WTC11 (cell line): ENCODE measurements at regions not wholly inside any gene's neighbourhood (a gene's known extent, or its start where the extent isn't known, plus 50 kb on each side); places are given as distances from the start of the nearest gene placed in this dataset.

Experiments
- ATAC-seq: fragments of 200-7000 bp; cut with Tn5 transposase; 2 replicates; pipeline ENCODE4 v1.10.0; 2021; ENCODE audit warnings: mild to moderate bottlenecking, moderate library complexity
- CTCF ChIA-PET: fragments of 300-600 bp; sonication (Branson Sonifier 250); formaldehyde crosslinking; loops from one replicate; lab custom pipeline; 2021; ENCODE audit warnings: antibody characterized with exemption; lab: Charles Lee
- POLR2A ChIA-PET: fragments of 350-600 bp; sonication (Branson Sonifier 250); formaldehyde crosslinking; loops from one replicate; lab custom pipeline; 2021; ENCODE audit warnings: antibody characterized with exemption; lab: Charles Lee
- DNase-seq: peaks from one replicate; pipeline ENCODE4 v3.0.0; 2021; ENCODE audit warnings: low spot score
- H3K27ac Mint-ChIP-seq: 2 replicates; pipeline ENCODE4 v1.8.0; 2021; ENCODE audit warnings: mixed read lengths
- H3K27me3 Mint-ChIP-seq: 2 replicates; pipeline ENCODE4 v1.8.0; 2021; ENCODE audit warnings: low read depth, mild to moderate bottlenecking, moderate library complexity, mixed read lengths
- H3K36me3 Mint-ChIP-seq: 2 replicates; pipeline ENCODE4 v1.8.0; 2021; ENCODE audit warnings: mixed read lengths
- H3K4me1 Mint-ChIP-seq: 2 replicates; pipeline ENCODE4 v1.8.0; 2022; ENCODE audit warnings: mixed read lengths
- H3K4me3 Mint-ChIP-seq: 2 replicates; pipeline ENCODE4 v1.8.0; 2021; ENCODE audit warnings: mild to moderate bottlenecking, moderate library complexity, mixed read lengths
- H3K9me3 Mint-ChIP-seq: 2 replicates; pipeline ENCODE4 v1.8.0; 2021; ENCODE audit warnings: mixed read lengths
- ATF1 ChIP-seq: sonication (generic); formaldehyde crosslinking; IDR thresholded peaks from 2 replicates; pipeline ENCODE4 v1.8.1; 2023; ENCODE audit warnings: mild to moderate bottlenecking, moderate library complexity, missing genetic modification reagents
- CDX4 ChIP-seq: fragments of 250-450 bp; sonication (Bioruptor Pico); IDR thresholded peaks from 2 replicates; pipeline ENCODE4 v1.9.0; 2021; ENCODE audit warnings: moderate library complexity, mild to moderate bottlenecking, inconsistent platforms, borderline replicate concordance
- CREM ChIP-seq: sonication (generic); formaldehyde crosslinking; IDR thresholded peaks from 2 replicates; pipeline ENCODE4 v1.8.1; 2022; ENCODE audit warnings: mild to moderate bottlenecking, missing genetic modification reagents, moderate library complexity
- CTCF ChIP-seq: fragments of 200-600 bp; IDR thresholded peaks from 2 replicates; pipeline ENCODE4 v1.8.0; 2022; ENCODE audit warnings: antibody characterized with exemption
- ESRRA ChIP-seq: sonication (generic); formaldehyde crosslinking; IDR thresholded peaks from 2 replicates; pipeline ENCODE4 v1.8.1; 2022; ENCODE audit warnings: mild to moderate bottlenecking, missing genetic modification reagents, borderline replicate concordance
- ETV6 ChIP-seq: sonication (generic); formaldehyde crosslinking; IDR thresholded peaks from 2 replicates; pipeline ENCODE4 v1.8.1; 2022; ENCODE audit warnings: mild to moderate bottlenecking, missing genetic modification reagents
- FOXJ3 ChIP-seq: sonication (generic); formaldehyde crosslinking; IDR thresholded peaks from 2 replicates; pipeline ENCODE4 v1.9.0; 2021; ENCODE audit warnings: missing genetic modification reagents, mild to moderate bottlenecking, borderline replicate concordance
- FOXP4 ChIP-seq: sonication (generic); formaldehyde crosslinking; IDR thresholded peaks from 2 replicates; pipeline ENCODE4 v1.8.0; 2022; ENCODE audit warnings: mild to moderate bottlenecking, missing genetic modification reagents
- GRHL2 ChIP-seq: fragments of 250-450 bp; sonication (Bioruptor Pico); IDR thresholded peaks from 2 replicates; pipeline ENCODE4 v1.8.0; 2022; ENCODE audit warnings: mild to moderate bottlenecking, moderate library complexity; ENCODE audit not compliant: insufficient replicate concordance, severe bottlenecking
- GTF2I ChIP-seq: fragments of 250-450 bp; sonication (Bioruptor Pico); conservative IDR thresholded peaks from 2 replicates; pipeline ENCODE4 v1.4.0; 2021; ENCODE audit warnings: mild to moderate bottlenecking
- HMGA2 ChIP-seq: fragments of 250-450 bp; sonication (Bioruptor Pico); IDR thresholded peaks from 2 replicates; pipeline ENCODE4 v1.4.0; 2021; ENCODE audit warnings: mild to moderate bottlenecking, moderate library complexity
- HMGXB4 ChIP-seq: sonication (generic); formaldehyde crosslinking; IDR thresholded peaks from 2 replicates; pipeline ENCODE4 v1.8.1; 2023; ENCODE audit warnings: mild to moderate bottlenecking, moderate library complexity, missing genetic modification reagents
- IRF2 ChIP-seq: sonication (generic); formaldehyde crosslinking; IDR thresholded peaks from 2 replicates; pipeline ENCODE4 v1.8.0; 2022; ENCODE audit warnings: low read depth, missing genetic modification reagents, borderline replicate concordance
- MAX ChIP-seq: sonication (generic); formaldehyde crosslinking; IDR thresholded peaks from 2 replicates; pipeline ENCODE4 v1.8.0; 2022; ENCODE audit warnings: mild to moderate bottlenecking, missing genetic modification reagents
- NFE2L1 ChIP-seq: sonication (generic); formaldehyde crosslinking; IDR thresholded peaks from 2 replicates; pipeline ENCODE4 v1.8.1; 2023; ENCODE audit warnings: missing genetic modification reagents
- NR2C2 ChIP-seq: sonication (generic); formaldehyde crosslinking; IDR thresholded peaks from 2 replicates; pipeline ENCODE4 v1.8.0; 2022; ENCODE audit warnings: mild to moderate bottlenecking, missing genetic modification reagents
- PRDM15 ChIP-seq: sonication (generic); formaldehyde crosslinking; IDR thresholded peaks from 2 replicates; pipeline ENCODE4 v1.8.0; 2022; ENCODE audit warnings: missing genetic modification reagents
- SMAD3 ChIP-seq: sonication (generic); formaldehyde crosslinking; IDR thresholded peaks from 2 replicates; pipeline ENCODE4 v1.8.0; 2022; ENCODE audit warnings: missing genetic modification reagents, mild to moderate bottlenecking, borderline replicate concordance
- TP53 ChIP-seq: sonication (generic); formaldehyde crosslinking; IDR thresholded peaks from 2 replicates; pipeline ENCODE4 v1.8.1; 2023; ENCODE audit warnings: mild to moderate bottlenecking, missing genetic modification reagents
- ZNF121 ChIP-seq: sonication (generic); formaldehyde crosslinking; IDR thresholded peaks from 2 replicates; pipeline ENCODE4 v1.8.0; 2023; ENCODE audit warnings: missing genetic modification reagents
- ZNF232 ChIP-seq: sonication (generic); formaldehyde crosslinking; IDR thresholded peaks from 2 replicates; pipeline ENCODE4 v1.8.0; 2022; ENCODE audit warnings: mild to moderate bottlenecking, missing genetic modification reagents
- ZNF281 ChIP-seq: sonication (generic); formaldehyde crosslinking; IDR thresholded peaks from 2 replicates; pipeline ENCODE4 v1.8.0; 2023; ENCODE audit warnings: mild to moderate bottlenecking, missing genetic modification reagents
- ZNF416 ChIP-seq: fragments of 250-450 bp; sonication (Bioruptor Pico); IDR thresholded peaks from 2 replicates; pipeline ENCODE4 v1.9.0; 2021; ENCODE audit warnings: mild to moderate bottlenecking, inconsistent platforms

- ChIA-PET POLR2A (no interaction called here), CTCF (no interaction called here)
- DNase-seq = no peak
- no peaks in the 10 kb centered on the region; the same call in 1 of the 2 replicates for H3K27me3 Mint-ChIP-seq
- no peak overlapping the region for H3K27ac Mint-ChIP-seq
- peaks cover 19% of the 10 kb centered on the region for H3K9me3 Mint-ChIP-seq
- peaks cover 11% of the 10 kb centered on the region for H3K36me3 Mint-ChIP-seq
- peaks cover 35% of the 10 kb centered on the region for H3K4me1 Mint-ChIP-seq
- ATAC-seq = no peak
- H3K4me3 Mint-ChIP-seq = no peak overlapping the region
- TF ChIP-seq HMGA2 (no peak), FOXJ3 (CRISPR knock-in tag) (no peak), NR2C2 (CRISPR knock-in tag) (no peak), CDX4 (no peak), ZNF416 (CRISPR knock-in tag) (no peak), PRDM15 (CRISPR knock-in tag) (no peak), ETV6 (CRISPR knock-in tag) (no peak), GRHL2 (CRISPR knock-in tag) (no peak), TP53 (no peak)
- TF ChIP-seq, all 79 proteins: peak for 0
Observed at GRCh38 chr16:51497541-51498211, 346.6 kb upstream of the SALL1 start.

- no peak for ATAC-seq
- Mint-ChIP-seq H3K27me3 (peaks cover 7% of the 10 kb centered on the region), H3K4me1 (peaks cover 45% of the 10 kb centered on the region)
- POLR2A ChIA-PET = interaction anchor here (0.5 kb wide), 1 partner anchor 368 kb away, joined by 5 read pairs; no protein-coding TSS in a partner anchor
- CTCF ChIA-PET = no interaction called here
- TF ChIP-seq ESRRA (CRISPR knock-in tag) = no peak
- no peak for TF ChIP-seq MAX (CRISPR knock-in tag)
- TF ChIP-seq ZNF281 (CRISPR knock-in tag) = no peak
- TF ChIP-seq ZNF232 (CRISPR knock-in tag) = no peak
- TF ChIP-seq SMAD3 (CRISPR knock-in tag) = no peak
- TF ChIP-seq ZNF121 (CRISPR knock-in tag) = no peak
- no peak for TF ChIP-seq IRF2
- no peak for TF ChIP-seq FOXP4 (CRISPR knock-in tag)
- TF ChIP-seq CREM (CRISPR knock-in tag) = no peak
- TF ChIP-seq GTF2I (CRISPR knock-in tag) = no peak
- no peak for TF ChIP-seq NFE2L1 (CRISPR knock-in tag)
- TF ChIP-seq GRHL2 (CRISPR knock-in tag) = no peak
- no peak for TF ChIP-seq ATF1 (CRISPR knock-in tag)
- TF ChIP-seq HMGXB4 (CRISPR knock-in tag) = no peak
- no peak for TF ChIP-seq CTCF
- no peak for TF ChIP-seq ZNF416 (CRISPR knock-in tag)
- TF ChIP-seq, all 79 proteins: peak for 0
- no peak for DNase-seq
- peaks cover 20% of the 10 kb centered on the region for H3K9me3 Mint-ChIP-seq
- peaks cover 19% of the 10 kb centered on the region for H3K36me3 Mint-ChIP-seq
- H3K27ac Mint-ChIP-seq = no peak overlapping the region
- H3K4me3 Mint-ChIP-seq = no peak overlapping the region
Observed at GRCh38 chr16:51490866-51491265, 339.8 kb upstream of the SALL1 start.
